ENCODE measurements at regions not wholly inside any gene's neighbourhood (a gene's known extent, or its start where the extent isn't known, plus 50 kb on each side); places are given as distances from the start of the nearest gene placed in this dataset.

DNA sequence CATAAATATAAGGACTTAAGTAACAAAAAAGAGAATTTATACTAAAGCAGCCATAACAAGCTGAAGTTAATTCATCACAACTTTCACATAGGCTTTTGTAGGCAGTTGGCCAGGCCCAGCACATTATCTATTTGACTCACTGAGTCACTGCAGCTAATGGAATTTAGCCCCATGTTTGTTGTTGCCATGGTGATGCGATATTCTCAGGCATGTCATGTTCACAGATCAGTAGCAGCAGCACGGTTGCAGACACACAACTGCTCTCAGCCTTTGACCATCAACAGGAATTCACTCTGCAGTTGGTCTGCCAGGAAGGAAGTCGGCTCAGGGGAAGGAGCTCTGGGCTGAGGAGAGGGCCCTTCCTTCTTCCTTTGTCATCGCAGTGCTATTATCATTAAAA lies 639.8 kb downstream of the TMEM182 start (continued):
- TF ChIP-seq, protein P1, sequence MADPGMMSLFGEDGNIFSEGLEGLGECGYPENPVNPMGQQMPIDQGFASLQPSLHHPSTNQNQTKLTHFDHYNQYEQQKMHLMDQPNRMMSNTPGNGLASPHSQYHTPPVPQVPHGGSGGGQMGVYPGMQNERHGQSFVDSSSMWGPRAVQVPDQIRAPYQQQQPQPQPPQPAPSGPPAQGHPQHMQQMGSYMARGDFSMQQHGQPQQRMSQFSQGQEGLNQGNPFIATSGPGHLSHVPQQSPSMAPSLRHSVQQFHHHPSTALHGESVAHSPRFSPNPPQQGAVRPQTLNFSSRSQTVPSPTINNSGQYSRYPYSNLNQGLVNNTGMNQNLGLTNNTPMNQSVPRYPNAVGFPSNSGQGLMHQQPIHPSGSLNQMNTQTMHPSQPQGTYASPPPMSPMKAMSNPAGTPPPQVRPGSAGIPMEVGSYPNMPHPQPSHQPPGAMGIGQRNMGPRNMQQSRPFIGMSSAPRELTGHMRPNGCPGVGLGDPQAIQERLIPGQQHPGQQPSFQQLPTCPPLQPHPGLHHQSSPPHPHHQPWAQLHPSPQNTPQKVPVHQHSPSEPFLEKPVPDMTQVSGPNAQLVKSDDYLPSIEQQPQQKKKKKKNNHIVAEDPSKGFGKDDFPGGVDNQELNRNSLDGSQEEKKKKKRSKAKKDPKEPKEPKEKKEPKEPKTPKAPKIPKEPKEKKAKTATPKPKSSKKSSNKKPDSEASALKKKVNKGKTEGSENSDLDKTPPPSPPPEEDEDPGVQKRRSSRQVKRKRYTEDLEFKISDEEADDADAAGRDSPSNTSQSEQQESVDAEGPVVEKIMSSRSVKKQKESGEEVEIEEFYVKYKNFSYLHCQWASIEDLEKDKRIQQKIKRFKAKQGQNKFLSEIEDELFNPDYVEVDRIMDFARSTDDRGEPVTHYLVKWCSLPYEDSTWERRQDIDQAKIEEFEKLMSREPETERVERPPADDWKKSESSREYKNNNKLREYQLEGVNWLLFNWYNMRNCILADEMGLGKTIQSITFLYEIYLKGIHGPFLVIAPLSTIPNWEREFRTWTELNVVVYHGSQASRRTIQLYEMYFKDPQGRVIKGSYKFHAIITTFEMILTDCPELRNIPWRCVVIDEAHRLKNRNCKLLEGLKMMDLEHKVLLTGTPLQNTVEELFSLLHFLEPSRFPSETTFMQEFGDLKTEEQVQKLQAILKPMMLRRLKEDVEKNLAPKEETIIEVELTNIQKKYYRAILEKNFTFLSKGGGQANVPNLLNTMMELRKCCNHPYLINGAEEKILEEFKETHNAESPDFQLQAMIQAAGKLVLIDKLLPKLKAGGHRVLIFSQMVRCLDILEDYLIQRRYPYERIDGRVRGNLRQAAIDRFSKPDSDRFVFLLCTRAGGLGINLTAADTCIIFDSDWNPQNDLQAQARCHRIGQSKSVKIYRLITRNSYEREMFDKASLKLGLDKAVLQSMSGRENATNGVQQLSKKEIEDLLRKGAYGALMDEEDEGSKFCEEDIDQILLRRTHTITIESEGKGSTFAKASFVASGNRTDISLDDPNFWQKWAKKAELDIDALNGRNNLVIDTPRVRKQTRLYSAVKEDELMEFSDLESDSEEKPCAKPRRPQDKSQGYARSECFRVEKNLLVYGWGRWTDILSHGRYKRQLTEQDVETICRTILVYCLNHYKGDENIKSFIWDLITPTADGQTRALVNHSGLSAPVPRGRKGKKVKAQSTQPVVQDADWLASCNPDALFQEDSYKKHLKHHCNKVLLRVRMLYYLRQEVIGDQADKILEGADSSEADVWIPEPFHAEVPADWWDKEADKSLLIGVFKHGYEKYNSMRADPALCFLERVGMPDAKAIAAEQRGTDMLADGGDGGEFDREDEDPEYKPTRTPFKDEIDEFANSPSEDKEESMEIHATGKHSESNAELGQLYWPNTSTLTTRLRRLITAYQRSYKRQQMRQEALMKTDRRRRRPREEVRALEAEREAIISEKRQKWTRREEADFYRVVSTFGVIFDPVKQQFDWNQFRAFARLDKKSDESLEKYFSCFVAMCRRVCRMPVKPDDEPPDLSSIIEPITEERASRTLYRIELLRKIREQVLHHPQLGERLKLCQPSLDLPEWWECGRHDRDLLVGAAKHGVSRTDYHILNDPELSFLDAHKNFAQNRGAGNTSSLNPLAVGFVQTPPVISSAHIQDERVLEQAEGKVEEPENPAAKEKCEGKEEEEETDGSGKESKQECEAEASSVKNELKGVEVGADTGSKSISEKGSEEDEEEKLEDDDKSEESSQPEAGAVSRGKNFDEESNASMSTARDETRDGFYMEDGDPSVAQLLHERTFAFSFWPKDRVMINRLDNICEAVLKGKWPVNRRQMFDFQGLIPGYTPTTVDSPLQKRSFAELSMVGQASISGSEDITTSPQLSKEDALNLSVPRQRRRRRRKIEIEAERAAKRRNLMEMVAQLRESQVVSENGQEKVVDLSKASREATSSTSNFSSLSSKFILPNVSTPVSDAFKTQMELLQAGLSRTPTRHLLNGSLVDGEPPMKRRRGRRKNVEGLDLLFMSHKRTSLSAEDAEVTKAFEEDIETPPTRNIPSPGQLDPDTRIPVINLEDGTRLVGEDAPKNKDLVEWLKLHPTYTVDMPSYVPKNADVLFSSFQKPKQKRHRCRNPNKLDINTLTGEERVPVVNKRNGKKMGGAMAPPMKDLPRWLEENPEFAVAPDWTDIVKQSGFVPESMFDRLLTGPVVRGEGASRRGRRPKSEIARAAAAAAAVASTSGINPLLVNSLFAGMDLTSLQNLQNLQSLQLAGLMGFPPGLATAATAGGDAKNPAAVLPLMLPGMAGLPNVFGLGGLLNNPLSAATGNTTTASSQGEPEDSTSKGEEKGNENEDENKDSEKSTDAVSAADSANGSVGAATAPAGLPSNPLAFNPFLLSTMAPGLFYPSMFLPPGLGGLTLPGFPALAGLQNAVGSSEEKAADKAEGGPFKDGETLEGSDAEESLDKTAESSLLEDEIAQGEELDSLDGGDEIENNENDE (IDR thresholded peaks at IDR 0.05; ENCODE audit: insufficient replicate concordance, low read length) = no peak
- TF ChIP-seq, protein P2, sequence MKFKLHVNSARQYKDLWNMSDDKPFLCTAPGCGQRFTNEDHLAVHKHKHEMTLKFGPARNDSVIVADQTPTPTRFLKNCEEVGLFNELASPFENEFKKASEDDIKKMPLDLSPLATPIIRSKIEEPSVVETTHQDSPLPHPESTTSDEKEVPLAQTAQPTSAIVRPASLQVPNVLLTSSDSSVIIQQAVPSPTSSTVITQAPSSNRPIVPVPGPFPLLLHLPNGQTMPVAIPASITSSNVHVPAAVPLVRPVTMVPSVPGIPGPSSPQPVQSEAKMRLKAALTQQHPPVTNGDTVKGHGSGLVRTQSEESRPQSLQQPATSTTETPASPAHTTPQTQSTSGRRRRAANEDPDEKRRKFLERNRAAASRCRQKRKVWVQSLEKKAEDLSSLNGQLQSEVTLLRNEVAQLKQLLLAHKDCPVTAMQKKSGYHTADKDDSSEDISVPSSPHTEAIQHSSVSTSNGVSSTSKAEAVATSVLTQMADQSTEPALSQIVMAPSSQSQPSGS (IDR thresholded peaks at IDR 0.05; ENCODE audit: low read length) = no peak
- TF ChIP-seq SUZ12 (IDR thresholded peaks at IDR 0.05; ENCODE audit: low read length) = no peak
- peak; percentile 61; the same call in 1 of the 2 replicates for TF ChIP-seq TAF1 (IDR thresholded peaks at IDR 0.05; ENCODE audit: low read depth, low read length)
- TF ChIP-seq JUN (IDR thresholded peaks at IDR 0.05; ENCODE audit: low read depth, low read length) = no peak
- TF ChIP-seq EGR1 (IDR thresholded peaks at IDR 0.05; ENCODE audit: borderline replicate concordance, low read depth, low read length) = no peak
- TF ChIP-seq SIRT6 (IDR thresholded peaks at IDR 0.05; ENCODE audit: low read length) = no peak
- TF ChIP-seq SIN3A (conservative IDR thresholded peaks at IDR 0.05 in 1 of 2, IDR thresholded peaks at IDR 0.05 in 1 of 2; ENCODE audit: low read depth in 1 of 2, low read length in 2 of 2) = 0 out of 4 replicates have a peak, but pooled peaks of 1 of the 2 experiments have one; percentile 35
- TF ChIP-seq RAD21 (IDR thresholded peaks at IDR 0.05 in 1 of 2, conservative IDR thresholded peaks at IDR 0.05 in 1 of 2; ENCODE audit: low read depth in 2 of 2, low read length in 2 of 2) = peak in 1 of 2 experiments; percentile 6; a peak in 1 of 4 replicates
- TF ChIP-seq TEAD4 (IDR thresholded peaks at IDR 0.05; ENCODE audit: low read depth, low read length) = peak; percentile 72; the same call in 1 of the 2 replicates
